ENCODE measurements at regions not wholly inside any gene's neighbourhood (a gene's known extent, or its start where the extent isn't known, plus 50 kb on each side); places are given as distances from the start of the nearest gene placed in this dataset.

- Histone ChIP-seq H3K4me3 (ENCODE audit: low read length) (no peak overlapping the region), H3K27ac (ENCODE audit: low read length) (no peak overlapping the region), H3K36me3 (ENCODE audit: insufficient read depth, low read depth, low read length) (no peaks in the 10 kb centered on the region), H3K27me3 (ENCODE audit: insufficient read depth, low read length) (no peaks in the 10 kb centered on the region), H3K9me3 (ENCODE audit: insufficient read depth, low read depth, low read length) (no peaks in the 10 kb centered on the region), H3K9ac (ENCODE audit: low read depth, low read length) (no peak overlapping the region), H3K4me1 (ENCODE audit: insufficient read depth, low read length) (peaks cover 21% of the 10 kb centered on the region)
These were observed 229.6 kb upstream of the PGRMC2 start for GRCh38 chr4:128517096-128517738.

GRCh38 chr4:128516301-128516969 lies 228.8 kb upstream of the PGRMC2 start:
- peaks cover 21% of the 10 kb centered on the region for H3K4me1 ChIP-seq (ENCODE audit: insufficient read depth, low read length)
- no peak overlapping the region for H3K27ac ChIP-seq (ENCODE audit: low read length)
- no peak overlapping the region for H3K4me3 ChIP-seq (ENCODE audit: low read length)
- no peaks in the 10 kb centered on the region for H3K36me3 ChIP-seq (ENCODE audit: insufficient read depth, low read depth, low read length)
- H3K27me3 ChIP-seq (ENCODE audit: insufficient read depth, low read length): no peaks in the 10 kb centered on the region
- no peak overlapping the region for H3K9ac ChIP-seq (ENCODE audit: low read depth, low read length)
- H3K9me3 ChIP-seq (ENCODE audit: insufficient read depth, low read depth, low read length): no peaks in the 10 kb centered on the region

GRCh38 chr4:128513664-128514484 lies 226.3 kb upstream of the PGRMC2 start:
- Histone ChIP-seq H3K36me3 (ENCODE audit: insufficient read depth, low read depth, low read length) (no peaks in the 10 kb centered on the region), H3K9ac (ENCODE audit: low read depth, low read length) (no peak overlapping the region), H3K27me3 (ENCODE audit: insufficient read depth, low read length) (no peaks in the 10 kb centered on the region), H3K4me3 (ENCODE audit: low read length) (no peak overlapping the region), H3K4me1 (ENCODE audit: insufficient read depth, low read length) (peaks cover 15% of the 10 kb centered on the region), H3K9me3 (ENCODE audit: insufficient read depth, low read depth, low read length) (no peaks in the 10 kb centered on the region), H3K27ac (ENCODE audit: low read length) (no peak overlapping the region)

GRCh38 chr4:128512767-128513322 lies 225.2 kb upstream of the PGRMC2 start:
- Histone ChIP-seq H3K36me3 (ENCODE audit: insufficient read depth, low read depth, low read length) (no peaks in the 10 kb centered on the region), H3K27me3 (ENCODE audit: insufficient read depth, low read length) (no peaks in the 10 kb centered on the region), H3K27ac (ENCODE audit: low read length) (no peak overlapping the region), H3K9ac (ENCODE audit: low read depth, low read length) (no peak overlapping the region), H3K9me3 (ENCODE audit: insufficient read depth, low read depth, low read length) (no peaks in the 10 kb centered on the region), H3K4me1 (ENCODE audit: insufficient read depth, low read length) (peaks cover 8% of the 10 kb centered on the region), H3K4me3 (ENCODE audit: low read length) (peak overlapping the region; percentile 13; the same call in 1 of the 2 replicates)

GRCh38 chr4:128512161-128512560 lies 224.5 kb upstream of the PGRMC2 start:
- Histone ChIP-seq H3K9me3 (ENCODE audit: insufficient read depth, low read depth, low read length) (no peaks in the 10 kb centered on the region), H3K9ac (ENCODE audit: low read depth, low read length) (no peak overlapping the region), H3K4me3 (ENCODE audit: low read length) (no peak overlapping the region), H3K27me3 (ENCODE audit: insufficient read depth, low read length) (no peaks in the 10 kb centered on the region), H3K4me1 (ENCODE audit: insufficient read depth, low read length) (peaks cover 2% of the 10 kb centered on the region), H3K36me3 (ENCODE audit: insufficient read depth, low read depth, low read length) (no peaks in the 10 kb centered on the region), H3K27ac (ENCODE audit: low read length) (no peak overlapping the region)

GRCh38 chr4:128510850-128511249 lies 223.2 kb upstream of the PGRMC2 start:
- no peak overlapping the region for H3K27ac ChIP-seq (ENCODE audit: low read length)
- no peak overlapping the region for H3K9ac ChIP-seq (ENCODE audit: low read depth, low read length)
- no peaks in the 10 kb centered on the region for H3K27me3 ChIP-seq (ENCODE audit: insufficient read depth, low read length)
- no peaks in the 10 kb centered on the region for H3K36me3 ChIP-seq (ENCODE audit: insufficient read depth, low read depth, low read length)
- no peak overlapping the region for H3K4me3 ChIP-seq (ENCODE audit: low read length)
- no peaks in the 10 kb centered on the region for H3K9me3 ChIP-seq (ENCODE audit: insufficient read depth, low read depth, low read length)
- H3K4me1 ChIP-seq (ENCODE audit: insufficient read depth, low read length): no peaks in the 10 kb centered on the region; the same call in 1 of the 2 replicates

- no peak overlapping the region for H3K4me3 ChIP-seq (ENCODE audit: low read length)
- no peak overlapping the region for H3K27ac ChIP-seq (ENCODE audit: low read length)
- peaks cover 11% of the 10 kb centered on the region; the same call in 1 of the 2 replicates for H3K9me3 ChIP-seq (ENCODE audit: insufficient read depth, low read depth, low read length)
- H3K4me1 ChIP-seq (ENCODE audit: insufficient read depth, low read length): no peaks in the 10 kb centered on the region
- no peaks in the 10 kb centered on the region for H3K36me3 ChIP-seq (ENCODE audit: insufficient read depth, low read depth, low read length)
- H3K9ac ChIP-seq (ENCODE audit: low read depth, low read length): no peak overlapping the region
- no peaks in the 10 kb centered on the region for H3K27me3 ChIP-seq (ENCODE audit: insufficient read depth, low read length)
These were observed 215.4 kb upstream of the PGRMC2 start for GRCh38 chr4:128502818-128503527.

GRCh38 chr4:128501239-128501638 lies 213.6 kb upstream of the PGRMC2 start:
- no peak overlapping the region for H3K4me3 ChIP-seq (ENCODE audit: low read length)
- H3K9ac ChIP-seq (ENCODE audit: low read depth, low read length): no peak overlapping the region
- no peak overlapping the region for H3K27ac ChIP-seq (ENCODE audit: low read length)
- no peaks in the 10 kb centered on the region for H3K4me1 ChIP-seq (ENCODE audit: insufficient read depth, low read length)
- no peaks in the 10 kb centered on the region for H3K27me3 ChIP-seq (ENCODE audit: insufficient read depth, low read length)
- H3K9me3 ChIP-seq (ENCODE audit: insufficient read depth, low read depth, low read length): peaks cover 19% of the 10 kb centered on the region
- no peaks in the 10 kb centered on the region for H3K36me3 ChIP-seq (ENCODE audit: insufficient read depth, low read depth, low read length)

GRCh38 chr4:128488055-128488705 lies 200.6 kb upstream of the PGRMC2 start:
- Histone ChIP-seq H3K9me3 (ENCODE audit: insufficient read depth, low read depth, low read length) (no peaks in the 10 kb centered on the region), H3K36me3 (ENCODE audit: insufficient read depth, low read depth, low read length) (no peaks in the 10 kb centered on the region), H3K9ac (ENCODE audit: low read depth, low read length) (no peak overlapping the region), H3K4me3 (ENCODE audit: low read length) (no peak overlapping the region), H3K27ac (ENCODE audit: low read length) (no peak overlapping the region), H3K4me1 (ENCODE audit: insufficient read depth, low read length) (no peaks in the 10 kb centered on the region), H3K27me3 (ENCODE audit: insufficient read depth, low read length) (no peaks in the 10 kb centered on the region)

- Histone ChIP-seq H3K27me3 (ENCODE audit: insufficient read depth, low read length) (no peaks in the 10 kb centered on the region), H3K36me3 (ENCODE audit: insufficient read depth, low read depth, low read length) (no peaks in the 10 kb centered on the region), H3K4me1 (ENCODE audit: insufficient read depth, low read length) (no peaks in the 10 kb centered on the region), H3K4me3 (ENCODE audit: low read length) (no peak overlapping the region), H3K27ac (ENCODE audit: low read length) (no peak overlapping the region), H3K9ac (ENCODE audit: low read depth, low read length) (no peak overlapping the region), H3K9me3 (ENCODE audit: insufficient read depth, low read depth, low read length) (no peaks in the 10 kb centered on the region)
These were observed 197.3 kb upstream of the PGRMC2 start for GRCh38 chr4:128484896-128485295.

- no peak overlapping the region for H3K9ac ChIP-seq (ENCODE audit: low read depth, low read length)
- H3K36me3 ChIP-seq (ENCODE audit: insufficient read depth, low read depth, low read length): no peaks in the 10 kb centered on the region
- H3K27ac ChIP-seq (ENCODE audit: low read length): no peak overlapping the region
- H3K27me3 ChIP-seq (ENCODE audit: insufficient read depth, low read length): no peaks in the 10 kb centered on the region
- no peaks in the 10 kb centered on the region for H3K4me1 ChIP-seq (ENCODE audit: insufficient read depth, low read length)
- no peak overlapping the region for H3K4me3 ChIP-seq (ENCODE audit: low read length)
- H3K9me3 ChIP-seq (ENCODE audit: insufficient read depth, low read depth, low read length): no peaks in the 10 kb centered on the region
These were observed 196.2 kb upstream of the PGRMC2 start for GRCh38 chr4:128483816-128484215.
